Left renal cortex interstitium (tissue), 4 donors: ENCODE measurements at regions not wholly inside any gene's neighbourhood (a gene's known extent, or its start where the extent isn't known, plus 50 kb on each side); places are given as distances from the start of the nearest gene placed in this dataset.

ENCODE experiments used
- DNase-seq, 4 donors: peaks; one replicate each; pipeline ENCODE4 v3.0.0-alpha.2; 2013; ENCODE audit warnings: low read depth in 4 of 4, low spot score in 2 of 4, missing footprints in 1 of 4

DNA sequence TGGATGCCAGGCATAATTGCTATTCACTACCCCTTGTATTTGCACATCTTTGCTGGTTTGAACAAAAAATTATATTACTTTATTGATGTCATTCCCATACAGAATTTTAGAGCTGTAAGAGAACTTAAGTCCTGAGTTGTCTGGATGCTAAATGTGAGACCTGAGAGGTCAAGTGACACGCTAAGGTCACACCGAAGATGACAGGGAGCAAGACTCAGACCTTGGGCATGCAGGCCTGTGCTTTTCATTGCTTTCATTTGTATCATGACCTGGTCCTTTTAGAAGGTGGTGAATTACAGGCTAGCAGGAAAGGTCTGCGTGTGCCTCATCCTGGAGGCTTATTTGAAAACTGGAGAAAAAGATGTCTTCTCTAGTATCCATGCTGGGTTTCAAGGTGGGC lies 312.0 kb upstream of the RASGRP1 start:
- DNase-seq = no peak

DNA sequence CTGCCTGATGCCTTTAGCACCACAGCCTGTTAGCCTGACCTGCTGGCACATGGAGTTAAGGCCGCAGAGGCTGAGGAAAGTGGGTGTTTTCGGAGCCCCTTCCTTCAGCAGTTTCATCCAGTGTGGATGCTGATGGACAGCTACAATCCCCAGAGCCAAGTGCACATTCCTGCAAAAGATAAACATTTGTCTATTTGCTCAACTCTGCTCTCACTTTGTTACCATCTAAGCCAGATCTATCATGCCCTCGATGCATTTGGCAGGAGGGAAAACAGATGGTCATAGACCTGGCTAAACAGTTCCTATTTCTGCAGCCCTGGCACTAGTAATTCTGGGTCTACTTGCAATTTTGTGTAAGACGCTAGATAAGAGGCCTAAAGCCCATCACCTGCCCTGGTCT lies 312.9 kb upstream of the RASGRP1 start:
- no peak for DNase-seq

GRCh38 chr15:38878026-38878425 lies 313.4 kb upstream of the RASGRP1 start:
- DNase-seq = no peak

DNA sequence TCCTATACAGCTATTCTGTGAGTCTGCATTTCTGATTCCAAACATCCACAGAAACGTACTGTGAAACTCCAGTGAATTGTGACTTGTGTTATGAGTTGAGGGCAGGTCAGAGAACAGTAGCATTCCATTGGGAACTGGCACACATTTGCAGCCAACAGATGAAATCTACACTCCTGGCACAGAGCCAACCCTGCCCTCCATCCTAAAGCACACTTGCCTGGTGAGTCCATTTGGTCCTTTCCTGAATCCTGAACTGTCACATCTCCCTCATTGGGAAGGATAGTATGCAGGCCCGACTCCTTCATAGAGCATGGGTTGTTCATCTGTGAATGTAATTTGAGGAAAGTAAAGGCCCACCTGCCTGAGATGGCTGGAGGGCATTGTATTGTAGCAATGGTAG lies 314.3 kb upstream of the RASGRP1 start:
- DNase-seq = no peak

DNA sequence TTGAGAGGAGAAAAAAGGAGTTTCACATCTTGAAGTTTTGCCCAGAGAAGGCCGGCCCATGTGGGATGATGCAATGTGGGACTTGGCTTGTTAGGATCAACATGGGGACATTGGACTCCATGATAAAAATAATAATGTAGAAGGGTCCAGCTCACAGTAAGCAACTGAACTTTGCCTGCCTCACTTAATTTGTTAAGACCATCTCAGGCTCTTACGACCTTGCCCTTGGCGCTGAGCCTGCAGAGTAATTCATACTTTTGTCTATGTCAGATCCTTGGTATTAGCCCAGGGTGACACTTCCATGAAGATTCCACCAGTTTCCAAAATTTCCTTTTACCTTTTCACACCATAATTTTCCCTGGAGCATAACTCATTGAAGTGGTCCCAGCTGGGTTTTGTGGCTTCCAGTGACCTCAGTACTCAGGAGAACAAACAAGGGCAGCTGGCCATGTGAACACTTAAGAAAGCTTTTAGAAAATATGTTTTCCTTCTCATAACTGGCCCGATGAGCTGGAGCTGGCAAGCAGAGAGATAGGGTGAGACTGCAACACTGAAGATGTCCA lies 315.4 kb upstream of the RASGRP1 start:
- DNase-seq = no peak

- no peak for DNase-seq
These were observed 317.6 kb upstream of the RASGRP1 start for GRCh38 chr15:38882221-38882620.

GRCh38 chr15:38883987-38884386 lies 319.4 kb upstream of the RASGRP1 start:
- DNase-seq = no peak

GRCh38 chr15:38885001-38885400 lies 320.4 kb upstream of the RASGRP1 start:
- no peak for DNase-seq

DNA sequence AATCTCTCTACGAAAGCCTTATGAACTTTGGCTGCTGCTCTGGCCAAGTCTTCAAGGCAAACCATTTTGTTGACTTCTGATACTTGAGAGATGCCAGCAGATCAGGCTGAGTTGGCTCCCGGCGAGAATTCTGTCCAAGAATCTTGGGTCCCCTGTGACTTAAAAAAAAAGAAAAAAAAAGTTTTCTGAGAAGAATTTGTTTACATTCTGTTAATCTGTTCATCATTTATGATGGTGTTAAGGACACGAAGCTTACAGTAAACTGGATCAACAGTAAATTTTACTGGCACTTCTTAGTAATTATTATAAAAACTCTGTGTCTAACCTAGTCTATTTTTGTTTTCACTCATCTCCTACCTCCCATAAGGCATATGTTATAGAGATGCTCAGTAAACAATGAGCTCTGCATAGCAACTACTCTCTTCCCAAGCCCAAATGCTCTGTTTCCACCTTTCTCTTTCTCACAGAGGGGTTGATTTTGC lies 320.9 kb upstream of the RASGRP1 start:
- no peak for DNase-seq

GRCh38 chr15:38886315-38887163 lies 321.9 kb upstream of the RASGRP1 start:
- no peak for DNase-seq

GRCh38 chr15:38888701-38889221 lies 324.1 kb upstream of the RASGRP1 start:
- no peak for DNase-seq

- no peak for DNase-seq
These were observed 325.6 kb upstream of the RASGRP1 start for GRCh38 chr15:38890194-38890593.

DNA sequence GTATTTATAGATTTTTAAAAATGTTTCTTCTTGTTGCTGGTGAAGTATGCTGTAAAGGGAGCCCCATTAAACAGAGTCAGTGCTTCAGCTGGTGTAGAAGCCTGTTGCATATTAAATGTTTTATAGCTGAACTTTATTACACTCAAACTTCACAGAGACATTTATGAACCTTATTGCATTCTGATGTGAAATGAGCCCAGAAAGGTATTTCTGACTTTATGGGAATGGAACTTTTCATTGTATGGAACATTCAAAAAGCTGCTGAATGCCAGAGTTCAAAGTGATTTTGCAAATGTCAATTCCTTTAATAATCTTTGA lies 329.3 kb upstream of the RASGRP1 start:
- no peak for DNase-seq

DNA sequence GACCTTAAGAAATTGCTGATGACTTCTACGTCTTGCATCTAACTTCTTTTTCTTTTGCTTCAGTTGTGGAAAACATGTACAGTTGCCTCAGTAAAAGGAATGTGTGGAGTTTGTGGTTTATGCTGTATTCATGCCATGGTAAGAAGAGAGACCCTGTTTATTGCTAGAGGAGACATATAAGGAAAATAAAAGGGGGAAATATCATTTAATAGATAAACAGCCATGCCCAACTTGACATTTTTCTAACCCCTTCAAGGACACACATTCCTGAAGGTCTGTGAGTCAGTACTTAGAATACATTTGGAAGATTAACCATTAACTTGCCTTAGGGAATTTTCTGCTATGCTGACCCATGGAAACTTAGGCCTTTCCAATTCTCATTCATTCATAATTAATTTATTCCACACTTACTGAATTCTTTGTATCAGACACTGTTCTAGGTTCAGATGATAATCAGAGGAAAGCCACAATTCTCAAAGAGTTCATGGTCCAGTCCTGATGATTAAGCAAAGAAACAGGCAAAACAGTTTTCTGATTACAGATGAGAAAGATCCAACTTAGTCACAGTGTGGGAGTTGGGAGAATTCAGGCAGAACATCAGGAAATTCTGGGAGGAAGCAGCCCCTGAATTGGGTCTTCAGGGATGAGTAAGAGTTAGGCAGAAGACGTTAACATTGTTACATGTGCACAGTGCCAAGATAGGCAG lies 329.8 kb upstream of the RASGRP1 start:
- DNase-seq = no peak

DNA sequence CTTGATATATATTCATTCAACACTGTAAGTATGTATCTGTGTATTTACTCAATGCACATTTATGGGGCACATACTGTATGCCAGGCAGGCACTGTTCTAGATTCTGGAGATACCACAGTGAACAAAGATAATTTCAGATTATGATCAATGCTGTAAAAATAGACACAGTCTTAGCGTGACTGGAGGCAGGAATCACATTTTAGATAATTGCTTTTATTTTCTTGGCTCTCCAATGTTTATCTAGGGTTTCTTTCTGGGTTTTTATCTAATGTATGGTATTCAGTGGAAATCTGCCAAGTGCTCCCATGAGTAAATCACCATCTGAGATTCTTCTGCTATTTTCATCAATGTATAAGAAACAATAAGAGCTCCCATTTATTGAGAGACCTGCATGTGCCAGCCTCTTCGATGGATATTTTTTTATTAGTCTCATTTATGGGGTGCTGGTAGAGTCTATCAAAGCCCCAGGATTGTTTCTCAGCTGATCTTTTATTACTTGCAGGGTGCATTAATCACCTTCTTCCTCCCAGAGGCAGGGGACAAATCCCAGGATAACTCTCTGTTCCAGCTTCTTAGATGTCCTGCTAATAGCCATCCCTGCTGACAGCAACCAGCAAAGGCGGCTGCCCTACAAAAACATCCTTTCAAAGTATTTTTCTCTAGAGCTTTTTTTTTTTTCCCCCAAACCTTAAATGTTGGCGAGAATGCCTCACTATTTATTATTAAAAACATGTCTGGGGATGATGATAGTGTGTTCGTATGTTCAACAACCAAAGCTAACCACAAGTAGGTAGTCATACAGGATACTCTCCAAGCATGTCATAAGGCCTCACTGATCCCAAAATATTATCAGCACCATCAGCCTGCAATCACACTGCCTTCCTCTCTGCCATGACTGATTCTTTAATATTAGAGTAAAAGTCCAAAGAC lies 331.0 kb upstream of the RASGRP1 start:
- DNase-seq = no peak

DNA sequence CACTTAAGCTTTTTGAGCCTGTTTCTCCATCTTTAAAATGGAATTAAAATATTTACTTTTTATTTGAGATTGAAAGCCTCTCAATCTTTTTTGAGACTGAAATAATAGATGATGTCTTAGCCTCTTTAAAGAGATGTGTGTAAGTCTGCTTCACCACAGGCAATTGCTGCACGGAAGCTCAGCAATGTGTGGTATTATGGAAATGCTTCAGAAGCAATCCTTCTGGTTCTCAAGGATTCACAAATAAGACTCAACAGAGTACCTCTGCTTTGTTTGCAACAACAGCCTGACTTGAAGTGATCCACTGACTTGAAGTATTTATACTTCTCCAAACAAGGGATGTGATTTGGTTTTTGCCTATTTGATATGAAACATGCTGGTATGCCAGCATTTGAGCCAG lies 332.0 kb upstream of the RASGRP1 start:
- DNase-seq = no peak

- no peak for DNase-seq
These were observed 332.9 kb upstream of the RASGRP1 start for GRCh38 chr15:38897551-38897950.

- DNase-seq = no peak
These were observed 333.6 kb upstream of the RASGRP1 start for GRCh38 chr15:38898236-38898635.

DNA sequence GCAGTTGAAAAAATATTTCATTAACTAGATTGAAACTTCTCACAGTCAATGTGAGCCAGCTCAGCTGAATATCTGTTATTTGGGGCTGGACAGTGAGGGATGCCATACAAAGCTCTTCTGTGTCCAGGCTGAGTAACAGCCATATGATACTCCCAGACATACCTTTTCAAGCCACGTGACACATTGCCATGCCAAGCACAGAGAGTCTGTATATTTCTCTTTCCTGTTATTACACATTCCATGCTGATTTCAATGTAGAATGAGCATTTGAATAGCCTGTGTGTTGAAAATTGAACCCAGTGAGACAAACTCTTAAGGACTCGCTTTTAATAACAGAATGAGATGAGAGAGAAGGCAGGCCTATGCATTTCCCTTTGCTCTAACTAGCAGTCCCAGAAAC lies 334.7 kb upstream of the RASGRP1 start:
- no peak for DNase-seq

- no peak for DNase-seq
These were observed 339.7 kb upstream of the RASGRP1 start for GRCh38 chr15:38904298-38904697.

DNA sequence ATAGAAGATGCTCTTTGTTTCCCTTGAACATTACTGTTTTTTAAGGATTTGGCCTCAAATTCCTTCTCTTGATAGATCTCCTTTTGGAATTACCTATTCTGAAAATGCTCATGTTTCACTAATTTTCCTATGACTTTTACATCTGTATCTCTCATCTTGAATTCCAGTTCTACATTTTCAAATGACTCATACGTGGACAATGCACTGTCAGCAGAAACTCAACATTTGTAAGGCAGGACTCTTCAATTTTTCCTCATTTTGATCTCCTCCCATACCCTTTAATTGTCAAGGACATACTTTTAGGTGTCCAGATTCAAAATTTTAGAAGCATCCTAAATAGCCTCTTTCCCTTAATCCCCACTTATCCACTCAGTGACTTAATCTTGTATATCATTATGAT lies 341.0 kb upstream of the RASGRP1 start:
- DNase-seq = no peak
